Ovary (tissue), 3 donors: ENCODE measurements at regions not wholly inside any gene's neighbourhood (a gene's known extent, or its start where the extent isn't known, plus 50 kb on each side); places are given as distances from the start of the nearest gene placed in this dataset.
"Not testable (repeated sequence)": the region's sequence is repeated elsewhere in the genome, so short reads cannot be mapped to it uniquely, and the experiment has no call there.

Experiments used
- POLR2A ChIP-seq: fragments of 450-650 bp; IDR thresholded peaks from one replicate; pipeline ENCODE4 v1.6.1; 2017; ENCODE audit warnings: antibody characterized with exemption, mild to moderate bottlenecking, moderate library complexity
- TF ChIP-seq, protein P1 (sequence below), 3 donors: fragments of 450-650 bp in 2 of 3; fragments of 200-600 bp in 1 of 3; IDR thresholded peaks; one replicate each; pipeline versions ENCODE4 v1.5.1 to v1.8.0; 2016 to 2022; ENCODE audit warnings: antibody characterized with exemption in 3 of 3, mild to moderate bottlenecking in 1 of 3
- donor health status: DM: no; HTN: no; CAD: no.

DNA sequence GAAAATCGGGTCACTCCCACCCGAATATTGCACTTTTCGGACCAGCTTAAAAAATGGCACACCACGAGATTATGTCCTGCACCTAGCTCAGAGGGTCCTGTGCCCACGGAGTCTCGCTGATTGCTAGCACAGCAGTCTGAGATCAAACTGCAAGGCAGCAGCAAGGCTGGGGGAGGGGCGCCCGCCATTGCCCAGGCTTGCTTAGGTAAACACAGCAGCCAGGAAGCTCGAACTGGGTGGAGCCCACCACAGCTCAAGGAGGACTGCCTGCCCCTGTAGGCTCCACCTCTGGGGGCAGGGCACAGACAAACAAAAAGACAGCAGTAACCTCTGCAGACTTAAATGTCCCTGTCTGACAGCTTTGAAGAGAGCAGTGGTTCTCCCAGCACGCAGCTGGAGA, 405.3 kb downstream of the PTH2R start:
- not testable (repeated sequence) for TF ChIP-seq POLR2A
- TF ChIP-seq, protein P1, sequence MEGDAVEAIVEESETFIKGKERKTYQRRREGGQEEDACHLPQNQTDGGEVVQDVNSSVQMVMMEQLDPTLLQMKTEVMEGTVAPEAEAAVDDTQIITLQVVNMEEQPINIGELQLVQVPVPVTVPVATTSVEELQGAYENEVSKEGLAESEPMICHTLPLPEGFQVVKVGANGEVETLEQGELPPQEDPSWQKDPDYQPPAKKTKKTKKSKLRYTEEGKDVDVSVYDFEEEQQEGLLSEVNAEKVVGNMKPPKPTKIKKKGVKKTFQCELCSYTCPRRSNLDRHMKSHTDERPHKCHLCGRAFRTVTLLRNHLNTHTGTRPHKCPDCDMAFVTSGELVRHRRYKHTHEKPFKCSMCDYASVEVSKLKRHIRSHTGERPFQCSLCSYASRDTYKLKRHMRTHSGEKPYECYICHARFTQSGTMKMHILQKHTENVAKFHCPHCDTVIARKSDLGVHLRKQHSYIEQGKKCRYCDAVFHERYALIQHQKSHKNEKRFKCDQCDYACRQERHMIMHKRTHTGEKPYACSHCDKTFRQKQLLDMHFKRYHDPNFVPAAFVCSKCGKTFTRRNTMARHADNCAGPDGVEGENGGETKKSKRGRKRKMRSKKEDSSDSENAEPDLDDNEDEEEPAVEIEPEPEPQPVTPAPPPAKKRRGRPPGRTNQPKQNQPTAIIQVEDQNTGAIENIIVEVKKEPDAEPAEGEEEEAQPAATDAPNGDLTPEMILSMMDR (IDR thresholded peaks at IDR 0.05), result not testable (repeated sequence)
